ENCODE measurements at regions not wholly inside any gene's neighbourhood (a gene's known extent, or its start where the extent isn't known, plus 50 kb on each side); places are given as distances from the start of the nearest gene placed in this dataset.

DNA sequence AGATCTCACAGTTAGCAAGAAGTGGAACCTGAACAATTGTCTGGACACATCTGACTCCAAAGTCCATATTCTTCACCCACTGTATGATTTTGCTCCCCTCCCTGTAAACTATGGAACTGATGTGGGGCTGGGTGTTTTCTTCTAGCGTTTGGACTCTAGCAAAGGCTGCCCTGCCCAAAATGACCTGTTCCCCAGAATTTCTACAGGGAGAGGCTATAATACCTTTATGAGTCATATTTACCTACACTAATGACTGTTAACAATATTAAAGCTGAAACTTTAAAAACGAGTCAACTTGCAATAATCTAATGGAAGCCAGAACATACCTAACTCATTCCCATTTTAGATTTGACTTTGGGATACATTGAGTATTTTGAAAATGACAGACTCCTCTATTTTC, 531.2 kb upstream of the CFAP20DC start:
- DNase-seq (ENCODE audit: low read depth), result no peak

DNA sequence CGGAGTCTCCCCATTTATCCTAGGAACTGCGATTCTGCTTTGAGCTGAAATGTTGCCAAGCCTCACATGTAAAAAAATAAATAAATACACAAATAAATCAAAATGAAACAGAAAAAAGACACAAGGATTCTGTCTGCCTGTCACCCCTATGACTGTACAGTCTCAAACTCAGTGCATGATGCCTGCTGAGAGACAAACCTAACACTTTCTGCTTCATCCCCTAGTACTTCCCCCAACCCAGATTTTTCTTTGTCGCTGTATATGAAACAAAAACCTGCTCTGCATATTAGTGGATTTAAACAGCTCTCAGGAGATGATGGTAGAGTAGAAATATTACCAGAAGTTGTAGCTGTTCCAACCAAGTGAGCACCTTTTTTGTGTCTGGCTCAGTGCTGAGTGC, 530.7 kb upstream of the CFAP20DC start:
- no peak for DNase-seq (ENCODE audit: low read depth)

DNA sequence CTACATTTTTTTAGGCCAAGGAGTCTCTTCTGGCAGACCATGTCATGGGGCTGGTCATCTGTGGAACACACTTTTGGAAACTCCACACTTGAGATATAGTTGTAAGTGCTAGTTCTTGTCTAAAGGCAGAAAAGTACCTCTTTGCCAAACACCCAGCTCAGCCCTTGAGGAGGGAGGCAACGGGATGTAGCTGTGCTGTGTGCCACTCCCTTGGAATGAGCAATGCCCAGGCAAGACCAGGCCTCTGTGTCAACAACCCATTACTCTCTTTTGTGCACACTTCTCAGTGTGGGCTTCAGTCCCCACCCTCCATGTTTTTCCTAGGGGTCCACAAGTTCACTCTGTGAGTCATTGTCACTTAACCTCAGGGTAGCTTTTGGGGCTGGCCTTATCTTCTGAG, 528.3 kb upstream of the CFAP20DC start:
- no peak for DNase-seq (ENCODE audit: low read depth)

- DNase-seq (ENCODE audit: low read depth), result no peak
Measured at GRCh38 chr3:59576606-59577005, 526.8 kb upstream of the CFAP20DC start.

DNA sequence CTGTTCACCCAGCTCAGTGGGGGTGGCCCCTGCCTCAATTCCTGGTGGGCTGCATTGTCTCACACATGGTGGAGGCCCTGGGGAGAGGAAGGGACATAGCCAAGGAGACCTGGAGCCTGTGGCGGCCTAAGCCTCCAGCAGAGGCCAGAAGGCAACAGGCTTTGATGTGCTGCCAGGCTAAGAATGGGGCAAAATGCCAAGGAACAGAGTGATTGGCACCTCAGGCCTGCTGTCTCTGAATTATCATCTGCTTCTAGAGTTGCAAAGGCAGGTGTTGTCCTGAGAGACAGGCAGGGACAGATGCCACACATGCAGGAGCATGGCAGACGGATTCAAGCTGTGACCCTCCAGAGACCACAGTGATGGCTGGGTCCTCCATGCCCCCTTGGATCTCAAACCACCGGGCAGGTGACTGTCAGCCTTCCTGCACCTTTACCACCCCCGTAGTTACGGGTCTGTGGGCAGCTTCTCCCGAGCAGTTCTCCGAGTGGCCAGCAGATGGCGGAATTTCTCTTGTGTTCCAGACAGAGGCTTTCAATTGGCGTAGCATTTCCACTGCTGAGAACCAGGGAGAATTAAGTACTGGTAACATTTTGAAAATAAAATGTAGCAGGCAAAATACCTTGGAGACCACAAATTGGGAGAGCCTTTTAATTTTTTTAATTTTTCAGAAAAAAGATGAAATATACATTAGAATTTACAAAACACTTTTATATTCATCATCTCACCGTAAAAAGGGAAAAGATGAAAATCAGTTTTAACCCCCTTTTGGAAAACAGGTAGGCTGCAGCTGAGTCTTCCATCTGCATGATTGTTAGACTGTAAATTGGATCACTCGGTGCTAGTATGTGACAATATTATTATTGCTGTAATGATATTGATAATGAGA, 525.5 kb upstream of the CFAP20DC start:
- peak; percentile 54 for DNase-seq (ENCODE audit: low read depth)

DNA sequence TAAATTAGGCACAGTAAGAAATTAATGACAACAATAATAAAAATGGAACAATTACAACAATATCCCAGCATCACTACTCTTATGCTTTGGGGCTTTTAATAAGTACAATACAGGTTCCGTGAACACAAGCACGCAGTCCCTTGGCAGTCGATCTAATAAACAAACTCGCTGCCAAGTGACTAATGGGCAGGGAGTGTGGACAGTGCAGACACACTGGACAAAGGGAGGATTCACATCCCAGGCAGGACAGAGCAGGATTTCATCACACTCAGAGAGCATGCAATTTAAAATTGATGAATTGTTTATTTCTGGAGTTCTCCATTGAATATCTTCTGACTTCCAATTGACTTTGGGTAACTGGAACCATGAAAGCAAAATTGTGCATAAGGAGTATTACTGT, 524.1 kb upstream of the CFAP20DC start:
- no peak for DNase-seq (ENCODE audit: low read depth)

DNA sequence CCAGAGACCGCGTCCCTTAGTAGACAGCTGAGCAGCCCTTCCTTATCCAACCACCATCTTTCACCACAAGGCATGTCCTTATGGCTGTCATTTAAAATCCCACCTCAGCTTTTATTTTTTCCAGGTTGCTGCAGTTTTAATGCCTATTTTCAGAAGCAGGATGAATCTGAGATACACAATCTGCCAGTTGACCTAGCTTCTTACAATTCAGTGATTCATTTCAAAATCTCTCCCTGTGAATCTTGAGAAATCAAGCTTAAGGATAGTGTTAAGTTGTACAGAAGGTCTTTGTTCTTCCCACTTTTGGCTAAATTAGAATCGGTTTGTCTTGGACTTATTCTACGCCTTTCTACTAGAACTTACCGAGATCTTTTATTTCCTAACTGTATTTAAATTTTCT, 522.3 kb upstream of the CFAP20DC start:
- no peak for DNase-seq (ENCODE audit: low read depth)

DNA sequence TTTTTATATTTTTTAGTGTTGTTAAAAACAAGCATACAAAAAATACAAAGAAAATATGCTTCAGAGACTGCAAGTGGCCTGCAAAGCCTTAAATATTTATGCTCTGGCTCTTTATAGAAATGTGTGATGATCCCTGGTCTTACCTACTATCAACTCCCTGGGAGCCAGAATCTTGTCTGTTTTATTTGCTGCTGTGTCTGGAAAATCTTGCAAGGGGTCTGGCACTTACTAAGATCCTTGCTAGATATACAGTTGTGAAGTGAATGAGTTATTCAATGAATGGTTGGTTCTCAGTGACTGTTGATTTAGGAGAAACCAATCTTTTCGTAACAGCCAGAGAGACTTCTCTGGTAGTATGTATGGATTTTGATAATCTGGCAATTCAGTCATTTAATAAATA, 521.0 kb upstream of the CFAP20DC start:
- no peak for DNase-seq (ENCODE audit: low read depth)

GRCh38 chr3:59567661-59568060, 517.8 kb upstream of the CFAP20DC start:
- DNase-seq (ENCODE audit: low read depth), result no peak

- DNase-seq (ENCODE audit: low read depth), result no peak
Measured at GRCh38 chr3:59566481-59566975, 516.7 kb upstream of the CFAP20DC start.

DNA sequence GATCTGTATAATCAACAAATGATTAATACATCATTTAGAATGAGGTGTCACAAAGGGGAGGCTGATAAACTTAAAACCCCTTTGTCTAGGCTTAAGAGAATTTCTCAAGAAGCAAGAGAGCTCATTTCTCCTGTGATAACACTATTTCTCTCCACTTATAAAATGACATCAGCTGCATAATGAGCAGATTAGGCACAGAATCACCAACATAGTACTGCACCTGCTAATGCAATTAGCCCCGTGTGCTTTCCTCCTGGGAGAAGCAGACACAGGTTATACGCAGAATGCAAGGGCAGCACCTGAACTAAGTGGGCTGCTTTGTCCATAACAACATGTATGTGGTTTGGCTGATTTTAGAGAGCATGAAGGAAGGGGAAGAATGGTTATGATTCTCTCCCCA, 515.3 kb upstream of the CFAP20DC start:
- no peak for DNase-seq (ENCODE audit: low read depth)

GRCh38 chr3:59563966-59564365, 514.1 kb upstream of the CFAP20DC start:
- DNase-seq (ENCODE audit: low read depth), result no peak

DNA sequence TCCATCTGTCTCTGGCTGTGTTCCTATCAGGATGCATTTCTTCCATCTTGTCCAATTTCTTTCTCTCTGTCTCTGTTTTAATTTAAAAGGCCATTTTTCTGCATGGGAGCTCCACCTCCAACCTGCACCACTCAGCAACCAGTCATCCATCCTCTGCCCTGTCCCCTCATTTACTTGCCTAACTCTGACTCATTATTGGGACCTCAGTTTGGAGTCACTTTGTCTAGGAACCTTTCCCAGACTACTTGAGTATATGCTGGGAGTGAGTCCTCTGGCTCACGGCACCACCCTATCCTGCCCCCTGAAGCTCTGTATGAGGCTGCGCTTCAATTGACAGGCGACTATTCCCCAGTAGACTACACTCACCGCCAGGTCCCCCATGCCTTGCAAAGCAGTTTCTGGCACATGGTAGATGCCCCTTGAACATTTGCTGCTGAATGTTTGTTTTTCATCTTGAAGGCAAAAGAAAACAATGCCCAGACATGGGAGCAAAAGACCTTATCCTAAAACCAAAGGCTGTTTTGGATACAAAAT, 513.3 kb upstream of the CFAP20DC start:
- no peak for DNase-seq (ENCODE audit: low read depth)

DNA sequence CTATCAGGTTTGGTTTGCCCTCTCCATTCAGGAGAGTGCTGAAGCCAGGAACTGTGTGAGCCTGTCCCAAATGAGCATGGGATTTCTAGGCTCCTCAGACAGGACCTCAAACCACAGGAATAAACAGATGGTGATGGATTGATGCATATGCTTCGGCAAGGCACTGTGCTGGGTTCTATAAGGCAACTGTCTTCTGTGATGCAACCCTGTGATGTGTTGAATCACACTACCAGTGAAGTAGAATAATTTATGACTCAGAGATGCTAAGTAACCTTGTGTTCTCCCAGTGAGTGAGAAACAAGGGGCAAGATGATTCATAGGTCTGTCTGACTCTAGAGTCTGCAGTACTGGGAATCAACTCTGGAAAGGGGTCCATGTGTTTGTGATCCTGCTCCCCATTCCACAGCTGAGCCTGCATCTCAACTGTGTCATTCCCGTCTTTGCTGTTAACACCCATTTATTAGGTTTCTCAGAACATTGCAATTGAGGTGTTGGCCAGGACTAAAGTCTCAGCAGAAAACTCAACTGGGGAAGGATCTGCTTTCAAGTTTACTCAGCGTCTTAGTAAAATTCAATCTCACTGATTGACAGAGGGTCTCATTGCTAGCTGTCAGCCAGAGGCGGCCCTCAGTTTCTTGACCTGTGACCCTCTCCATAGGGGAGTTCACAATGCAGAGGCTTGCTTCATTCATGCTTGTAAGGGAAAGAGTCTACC, 510.1 kb upstream of the CFAP20DC start:
- no peak for DNase-seq (ENCODE audit: low read depth)

- no peak for DNase-seq (ENCODE audit: low read depth)
Measured at GRCh38 chr3:59558906-59559720, 509.3 kb upstream of the CFAP20DC start.

DNA sequence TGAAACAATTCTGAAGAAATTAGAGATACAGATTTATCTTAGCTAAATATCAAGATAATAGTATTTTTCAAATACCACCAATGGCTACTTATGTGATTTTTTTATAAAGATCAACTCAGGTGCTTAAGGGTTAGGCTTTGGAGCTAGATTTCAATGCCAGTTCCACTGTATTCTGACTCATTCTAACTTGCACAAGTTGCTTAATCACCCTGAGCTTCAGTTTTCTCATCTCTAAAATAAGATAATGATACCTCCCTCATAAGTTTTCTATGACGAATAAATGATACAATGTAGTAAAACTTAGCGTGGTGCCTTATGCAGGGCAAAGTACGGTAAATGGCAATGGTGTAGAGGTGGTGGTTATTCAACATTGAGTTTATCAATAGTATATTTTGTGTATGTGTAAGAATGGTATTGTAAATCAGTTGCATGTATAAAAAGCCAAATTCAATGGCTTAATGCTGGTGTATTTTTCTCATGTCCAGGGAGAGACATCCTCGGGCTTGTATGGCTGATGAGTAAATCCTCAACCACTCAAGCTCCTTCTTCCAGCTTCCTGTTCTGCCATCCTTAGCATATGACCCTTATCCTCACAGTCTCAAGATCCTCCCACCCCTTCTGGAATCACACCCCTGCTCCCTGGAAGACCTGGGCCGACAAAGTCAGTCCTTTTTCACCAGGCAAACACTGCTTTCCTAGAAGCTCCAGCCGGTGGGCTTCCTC, 505.9 kb upstream of the CFAP20DC start:
- no peak for DNase-seq (ENCODE audit: low read depth)

GRCh38 chr3:59553076-59553475, 503.3 kb upstream of the CFAP20DC start:
- no peak for DNase-seq (ENCODE audit: low read depth)

GRCh38 chr3:59551834-59552233, 502.0 kb upstream of the CFAP20DC start:
- DNase-seq (ENCODE audit: low read depth), result no peak

DNA sequence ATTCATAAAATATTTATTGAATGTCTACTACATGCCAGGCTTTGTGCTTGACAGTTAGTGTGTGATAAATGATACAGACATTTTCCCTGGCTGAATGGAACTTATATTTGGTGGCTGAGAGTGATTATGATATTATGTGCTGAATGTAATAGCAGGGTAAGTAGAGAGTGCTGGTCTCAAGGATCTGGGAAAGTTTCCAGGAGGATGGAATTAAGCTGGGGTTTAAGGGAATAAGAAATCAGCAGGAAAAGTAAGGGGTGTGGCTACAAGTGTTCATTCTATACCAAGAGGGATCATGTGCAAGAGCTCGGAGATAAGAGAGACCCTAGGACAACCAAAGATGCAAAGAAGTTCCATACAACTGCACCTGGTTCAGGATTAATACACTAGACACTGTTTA, 500.1 kb upstream of the CFAP20DC start:
- no peak for DNase-seq (ENCODE audit: low read depth)

DNA sequence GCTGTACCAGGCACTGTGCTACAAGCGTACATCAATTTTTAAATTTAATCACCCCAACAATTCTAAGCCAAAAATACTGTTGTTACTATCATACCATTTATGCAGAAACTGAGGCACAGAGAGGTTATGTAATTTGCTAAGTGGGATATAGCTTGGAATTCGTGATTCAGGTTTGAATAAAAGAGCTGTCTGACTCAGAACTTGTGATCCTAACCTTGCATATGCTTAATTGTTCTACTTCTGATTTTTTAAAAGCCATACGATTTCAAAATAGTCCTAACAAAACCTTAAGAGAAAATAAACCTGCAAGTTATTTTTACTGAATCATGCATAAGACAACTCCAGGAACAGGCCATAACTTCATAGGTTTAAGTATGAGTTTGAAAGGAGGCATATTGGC, 498.0 kb upstream of the CFAP20DC start:
- no peak for DNase-seq (ENCODE audit: low read depth)

DNA sequence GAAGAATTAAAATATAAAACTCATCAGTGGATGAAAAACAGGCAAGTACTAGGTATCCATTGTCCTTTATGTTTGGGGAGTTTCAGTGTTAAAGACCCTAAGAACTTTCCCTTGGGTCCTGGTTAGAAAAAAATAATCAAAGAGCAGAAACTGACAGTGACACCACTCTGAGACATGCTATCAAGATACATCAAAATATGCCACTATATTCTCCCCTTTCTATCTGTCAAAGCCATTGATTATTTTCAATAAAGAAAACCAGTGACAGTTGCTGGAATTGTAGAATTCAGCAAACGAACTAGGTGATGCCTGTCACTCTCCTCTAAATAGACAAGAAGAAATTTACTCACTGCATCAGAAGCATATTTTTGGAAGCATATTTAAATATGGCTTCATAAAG, 496.7 kb upstream of the CFAP20DC start:
- DNase-seq (ENCODE audit: low read depth), result no peak
